H9 (cell line): ENCODE measurements at regions not wholly inside any gene's neighbourhood (a gene's known extent, or its start where the extent isn't known, plus 50 kb on each side); places are given as distances from the start of the nearest gene placed in this dataset.

Experiments used
- DNase-seq: peaks from one replicate; pipeline ENCODE4 v3.0.0-alpha.2; 2017
- H2AFZ ChIP-seq: one replicate; pipeline ENCODE4 v1.6.1; 2013; ENCODE audit warnings: mild to moderate bottlenecking, low read length, control low read depth, moderate library complexity
- H2AK5ac ChIP-seq: 2 replicates; pipeline ENCODE4 v1.6.1; 2013; ENCODE audit warnings: low read length, control low read depth, mixed read lengths; ENCODE audit not compliant: insufficient read length
- H2BK120ac ChIP-seq: one replicate; pipeline ENCODE4 v1.6.1; 2013; ENCODE audit warnings: low read depth, mild to moderate bottlenecking, low read length, control low read depth, inconsistent platforms; ENCODE audit not compliant: poor library complexity, severe bottlenecking
- H2BK12ac ChIP-seq: 2 replicates; pipeline ENCODE4 v1.6.1; 2013; ENCODE audit warnings: low read length, control low read depth, mixed read lengths, low read depth; ENCODE audit not compliant: insufficient read length
- H2BK15ac ChIP-seq: 2 replicates; pipeline ENCODE4 v1.6.1; 2013; ENCODE audit warnings: low read depth, low read length, control low read depth
- H2BK20ac ChIP-seq: one replicate; pipeline ENCODE4 v1.6.1; 2013; ENCODE audit warnings: low read depth, mild to moderate bottlenecking, low read length, control low read depth, inconsistent platforms; ENCODE audit not compliant: poor library complexity, severe bottlenecking
- H2BK5ac ChIP-seq: 2 replicates; pipeline ENCODE4 v1.6.1; 2013; ENCODE audit warnings: low read length, control low read depth, mixed read lengths; ENCODE audit not compliant: insufficient read length
- H3K14ac ChIP-seq: 2 replicates; pipeline ENCODE4 v1.6.1; 2013; ENCODE audit warnings: low read length, control low read depth; ENCODE audit not compliant: insufficient read depth
- H3K18ac ChIP-seq: 2 replicates; pipeline ENCODE4 v1.6.1; 2013; ENCODE audit warnings: low read depth, mild to moderate bottlenecking, mixed read lengths, low read length, control low read depth; ENCODE audit not compliant: insufficient read length
- H3K23ac ChIP-seq: 2 replicates; pipeline ENCODE4 v1.6.1; 2013; ENCODE audit warnings: low read length, control low read depth, mixed read lengths, low read depth; ENCODE audit not compliant: insufficient read length
- H3K23me2 ChIP-seq: 2 replicates; pipeline ENCODE4 v1.6.1; 2013; ENCODE audit warnings: low read depth, mild to moderate bottlenecking, mixed read lengths, low read length, control low read depth; ENCODE audit not compliant: insufficient read length, poor library complexity, severe bottlenecking
- H3K27ac ChIP-seq: 2 replicates; pipeline ENCODE4 v1.5.1; 2013; ENCODE audit warnings: low read length, control low read depth, mixed read lengths, low read depth; ENCODE audit not compliant: insufficient read length
- H3K27me3 ChIP-seq: 2 replicates; pipeline ENCODE4 v1.6.1; 2013; ENCODE audit warnings: low read length, control low read depth, inconsistent platforms; ENCODE audit not compliant: insufficient read depth
- H3K4ac ChIP-seq: 2 replicates; pipeline ENCODE4 v1.6.1; 2013; ENCODE audit warnings: low read depth, mild to moderate bottlenecking, control low read depth, inconsistent platforms, low read length, moderate library complexity
- H3K4me1 ChIP-seq: 2 replicates; pipeline ENCODE4 v1.6.1; 2013; ENCODE audit warnings: low read length, control low read depth, inconsistent platforms; ENCODE audit not compliant: insufficient read depth
- H3K4me2 ChIP-seq: 2 replicates; pipeline ENCODE4 v1.6.1; 2013; ENCODE audit warnings: low read length, control low read depth, mixed read lengths; ENCODE audit not compliant: insufficient read length, insufficient read depth
- H3K56ac ChIP-seq: 2 replicates; pipeline ENCODE4 v1.6.1; 2013; ENCODE audit warnings: low read depth, mild to moderate bottlenecking, mixed read lengths, low read length, control low read depth; ENCODE audit not compliant: insufficient read length
- H3K79me1 ChIP-seq: 2 replicates; pipeline ENCODE4 v1.6.1; 2013; ENCODE audit warnings: low read depth, mild to moderate bottlenecking, moderate library complexity, low read length, control low read depth, inconsistent platforms; ENCODE audit not compliant: insufficient read depth, poor library complexity, severe bottlenecking
- H3K79me2 ChIP-seq: 2 replicates; pipeline ENCODE4 v1.6.1; 2013; ENCODE audit warnings: low read length, control low read depth, inconsistent platforms; ENCODE audit not compliant: insufficient read depth
- H3K9ac ChIP-seq: 2 replicates; pipeline ENCODE4 v1.6.1; 2013; ENCODE audit warnings: low read length, control low read depth, mixed read lengths; ENCODE audit not compliant: insufficient read length; ENCODE audit errors: extremely low read depth
- H3K9me3 ChIP-seq: one replicate; pipeline ENCODE4 v1.6.1; 2013; ENCODE audit warnings: low read depth, low read length, inconsistent platforms; ENCODE audit not compliant: control insufficient read depth
- H3T11ph ChIP-seq: one replicate; pipeline ENCODE4 v1.6.1; 2013; ENCODE audit warnings: mild to moderate bottlenecking, low read length, control low read depth, inconsistent platforms
- H4K20me1 ChIP-seq: one replicate; pipeline ENCODE4 v1.6.1; 2013; ENCODE audit not compliant: control insufficient read depth, insufficient read length, insufficient read depth
- H4K5ac ChIP-seq: 2 replicates; pipeline ENCODE4 v1.6.1; 2013; ENCODE audit warnings: low read depth, mild to moderate bottlenecking, mixed read lengths, low read length, control low read depth; ENCODE audit not compliant: insufficient read length
- H4K8ac ChIP-seq: replicated peaks from 2 replicates; pipeline ENCODE4 v1.6.1; 2013; ENCODE audit warnings: low read length, control low read depth, mixed read lengths, low read depth; ENCODE audit not compliant: insufficient read length
- H4K91ac ChIP-seq: 2 replicates; pipeline ENCODE4 v1.6.1; 2013; ENCODE audit warnings: low read depth, mild to moderate bottlenecking, moderate library complexity, mixed read lengths, low read length, control low read depth; ENCODE audit not compliant: insufficient read length
- H3K27ac Mint-ChIP-seq, 3 experiments: 2 replicates in 2 of 3; 3 replicates in 1 of 3; pipeline ENCODE4 v1.8.0; 2020 to 2021; ENCODE audit warnings: mixed read lengths in 3 of 3, mild to moderate bottlenecking in 1 of 3, moderate library complexity in 1 of 3
- H3K27me3 Mint-ChIP-seq: 2 replicates; pipeline ENCODE4 v1.8.0; 2021; ENCODE audit warnings: low read depth, mild to moderate bottlenecking, moderate library complexity, mixed read lengths
- H3K36me3 Mint-ChIP-seq, 3 experiments: 2 replicates in 2 of 3; 3 replicates in 1 of 3; pipeline ENCODE4 v1.8.0; 2020 to 2021; ENCODE audit warnings: low read depth in 3 of 3, mixed read lengths in 3 of 3; ENCODE audit not compliant: insufficient read depth in 1 of 3
- H3K4me1 Mint-ChIP-seq, 2 experiments: 2 replicates each; pipeline ENCODE4 v1.8.0; 2020; ENCODE audit warnings: mixed read lengths in 2 of 2
- H3K4me3 Mint-ChIP-seq, 2 experiments: 2 replicates in 1 of 2; 3 replicates in 1 of 2; pipeline ENCODE4 v1.8.0; 2020 to 2021; ENCODE audit warnings: mild to moderate bottlenecking in 2 of 2, mixed read lengths in 2 of 2, moderate library complexity in 1 of 2
- H3K9me3 Mint-ChIP-seq, 2 experiments: 2 replicates in 1 of 2; 3 replicates in 1 of 2; pipeline ENCODE4 v1.8.0; 2020; ENCODE audit warnings: mild to moderate bottlenecking in 2 of 2, mixed read lengths in 2 of 2, moderate library complexity in 1 of 2
- CTCF ChIP-seq: fragments of 200-600 bp; sonication (generic); conservative IDR thresholded peaks from 3 replicates; pipeline ENCODE4 v1.8.0; 2021; ENCODE audit warnings: antibody characterized with exemption, mild to moderate bottlenecking
- WGBS: extraction: QIAGEN DNeasy Blood & Tissue Kit; methylation state at CpG from one replicate; pipeline ENCODE4 v1.1.7; 2013; ENCODE audit warnings: missing lambda C conversion rate, low lambda C conversion rate, mixed read lengths; ENCODE audit not compliant: insufficient read length; ENCODE audit errors: extremely low coverage; 5-methylcytosine and 5-hydroxymethylcytosine counted together

DNA sequence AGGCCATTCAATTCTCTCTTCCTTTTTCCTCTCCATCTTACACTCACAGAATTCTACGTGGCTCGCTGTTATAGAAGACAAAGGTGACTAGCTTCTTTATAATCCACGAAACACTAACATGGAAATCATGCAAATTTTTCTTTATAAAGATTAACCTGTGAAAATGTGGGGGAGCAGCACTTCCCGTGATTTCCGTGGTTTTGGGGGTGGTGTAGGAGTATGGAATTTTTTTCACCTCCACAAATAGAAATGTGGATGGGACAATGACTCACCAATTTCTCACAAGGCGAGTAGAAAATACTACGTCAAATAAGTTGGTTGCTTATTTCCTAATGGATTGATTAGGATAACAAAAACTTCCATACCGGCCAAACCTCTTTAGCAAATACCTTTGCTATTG is 719.2 kb upstream of the TENM3 start:
- TF ChIP-seq CTCF = no peak
- no peaks in the 10 kb centered on the region for H4K20me1 ChIP-seq
- H3K36me3 Mint-ChIP-seq = no peaks in the 10 kb centered on the region
- no peak overlapping the region for H3K18ac ChIP-seq
- no peaks in the 10 kb centered on the region for H3K27me3 ChIP-seq
- H4K5ac ChIP-seq = no peak overlapping the region
- no peak for DNase-seq
- no peaks in the 10 kb centered on the region for H3K79me1 ChIP-seq
- H2BK15ac ChIP-seq = no peak overlapping the region
- no peak overlapping the region for H3K56ac ChIP-seq
- H3K27me3 Mint-ChIP-seq = peaks cover 1% of the 10 kb centered on the region; the same call in 1 of the 2 replicates
- H3K27ac ChIP-seq = no peak overlapping the region
- H3K9me3 ChIP-seq = no peaks in the 10 kb centered on the region
- no peak overlapping the region for H2AK5ac ChIP-seq
- H2BK120ac ChIP-seq = no peak overlapping the region
- H3K4me1 Mint-ChIP-seq = peaks cover 16 to 20% of the 10 kb centered on the region in 2 experiments
- no peaks in the 10 kb centered on the region for H3K9me3 Mint-ChIP-seq
- H3K14ac ChIP-seq = no peak overlapping the region
- WGBS = no CpG with 5 or more reads among the region's 8 CpGs
- H2BK5ac ChIP-seq = no peak overlapping the region
- H3T11ph ChIP-seq = no peak overlapping the region
- H3K27ac Mint-ChIP-seq = no peak overlapping the region
- no peak overlapping the region for H3K4me3 Mint-ChIP-seq
- no peak overlapping the region for H2BK12ac ChIP-seq
- H2BK20ac ChIP-seq = no peak overlapping the region
- no peak overlapping the region for H2AFZ ChIP-seq
- no peak overlapping the region for H3K9ac ChIP-seq
- no peaks in the 10 kb centered on the region for H3K23me2 ChIP-seq
- H3K4me1 ChIP-seq = 0 out of 2 replicates have a peak, but pooled peaks cover 4% of the 10 kb centered on the region
- H3K79me2 ChIP-seq = no peaks in the 10 kb centered on the region
- no peak overlapping the region for H3K4ac ChIP-seq
- H3K23ac ChIP-seq = no peak overlapping the region
- H4K91ac ChIP-seq = no peak overlapping the region
- H3K4me2 ChIP-seq = no peak overlapping the region
- no peak overlapping the region for H4K8ac ChIP-seq
